ENCODE measurements at regions not wholly inside any gene's neighbourhood (a gene's known extent, or its start where the extent isn't known, plus 50 kb on each side); places are given as distances from the start of the nearest gene placed in this dataset.

DNA sequence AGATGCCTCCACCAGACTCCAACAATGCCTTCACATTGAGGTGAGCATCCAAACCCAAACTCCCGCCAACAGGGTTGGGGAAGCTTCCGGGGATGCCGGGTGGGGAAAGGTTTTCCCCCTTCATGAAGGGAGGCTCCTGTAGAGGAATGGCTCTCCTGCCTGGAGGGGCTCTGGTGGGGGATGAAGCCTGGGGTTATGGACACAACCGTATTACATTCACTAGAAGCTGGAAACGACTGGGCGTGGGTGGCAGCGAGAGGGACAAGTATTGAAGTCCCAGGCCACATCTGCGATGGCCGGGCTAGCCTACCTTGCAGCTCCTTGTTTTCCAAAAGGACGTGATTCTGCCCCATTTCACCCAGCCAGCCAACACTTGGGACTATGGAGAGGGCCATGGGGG lies 321.1 kb downstream of the C16orf95 start:
- intact Hi-C loops (cut with micrococcal nuclease; ENCODE audit: unreplicated experiment): no loop called here
- peaks cover 56% of the 10 kb centered on the region for H3K27me3 ChIP-seq (replicated peaks; ENCODE audit: insufficient read depth, low read depth, low read length, poor library complexity)
- no TSS peak for BruUV-seq (replicated peaks)
- ChIA-PET CTCF (no interaction called here), POLR2A (ENCODE audit: low non-redundant PET) (no interaction called here)
- no peak overlapping the region for H3K27ac ChIP-seq (ENCODE audit: low read depth, low read length, poor library complexity, severe bottlenecking)
- H3K9me3 ChIP-seq (ENCODE audit: low read depth, low read length, poor library complexity, severe bottlenecking): no peaks in the 10 kb centered on the region
- no peak for DNase-seq (ENCODE audit: low spot score)
- no peaks in the 10 kb centered on the region for H3K4me1 ChIP-seq (ENCODE audit: insufficient read depth, low read length, poor library complexity, severe bottlenecking)
- no peaks in the 10 kb centered on the region for H3K36me3 ChIP-seq (ENCODE audit: insufficient read depth, low read length, poor library complexity, severe bottlenecking)
- H3K4me3 ChIP-seq (ENCODE audit: low read depth, low read length, poor library complexity, severe bottlenecking): no peak overlapping the region
- TF ChIP-seq, protein P1, sequence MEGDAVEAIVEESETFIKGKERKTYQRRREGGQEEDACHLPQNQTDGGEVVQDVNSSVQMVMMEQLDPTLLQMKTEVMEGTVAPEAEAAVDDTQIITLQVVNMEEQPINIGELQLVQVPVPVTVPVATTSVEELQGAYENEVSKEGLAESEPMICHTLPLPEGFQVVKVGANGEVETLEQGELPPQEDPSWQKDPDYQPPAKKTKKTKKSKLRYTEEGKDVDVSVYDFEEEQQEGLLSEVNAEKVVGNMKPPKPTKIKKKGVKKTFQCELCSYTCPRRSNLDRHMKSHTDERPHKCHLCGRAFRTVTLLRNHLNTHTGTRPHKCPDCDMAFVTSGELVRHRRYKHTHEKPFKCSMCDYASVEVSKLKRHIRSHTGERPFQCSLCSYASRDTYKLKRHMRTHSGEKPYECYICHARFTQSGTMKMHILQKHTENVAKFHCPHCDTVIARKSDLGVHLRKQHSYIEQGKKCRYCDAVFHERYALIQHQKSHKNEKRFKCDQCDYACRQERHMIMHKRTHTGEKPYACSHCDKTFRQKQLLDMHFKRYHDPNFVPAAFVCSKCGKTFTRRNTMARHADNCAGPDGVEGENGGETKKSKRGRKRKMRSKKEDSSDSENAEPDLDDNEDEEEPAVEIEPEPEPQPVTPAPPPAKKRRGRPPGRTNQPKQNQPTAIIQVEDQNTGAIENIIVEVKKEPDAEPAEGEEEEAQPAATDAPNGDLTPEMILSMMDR (conservative IDR thresholded peaks at IDR 0.05; ENCODE audit: low read depth, low read length): no peak
- no peak for TF ChIP-seq EZH2 (IDR thresholded peaks at IDR 0.05; ENCODE audit: borderline replicate concordance, low read depth, low read length, poor library complexity, severe bottlenecking)

DNA sequence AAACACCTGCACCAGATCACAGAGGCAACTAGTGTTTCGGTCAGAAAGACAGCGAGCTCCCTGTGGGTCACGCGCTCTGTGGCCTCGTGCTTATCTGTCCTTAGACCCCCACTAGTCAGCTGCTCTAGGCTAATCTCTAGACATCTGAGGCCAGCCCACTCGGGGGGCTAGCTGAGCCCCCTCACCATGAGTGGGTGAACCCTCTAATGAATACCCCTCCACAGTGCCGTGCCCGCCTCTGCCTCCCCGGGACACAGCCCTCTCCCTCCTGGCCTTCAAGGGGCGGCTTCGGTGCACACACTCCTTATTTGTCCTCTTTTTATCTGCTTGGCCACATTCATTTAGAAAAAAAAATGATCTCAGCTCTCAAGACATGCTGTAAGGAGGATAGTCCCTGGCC lies 320.1 kb downstream of the C16orf95 start:
- Histone ChIP-seq H3K4me3 (ENCODE audit: low read depth, low read length, poor library complexity, severe bottlenecking) (no peak overlapping the region), H3K9me3 (ENCODE audit: low read depth, low read length, poor library complexity, severe bottlenecking) (no peaks in the 10 kb centered on the region), H3K27ac (ENCODE audit: low read depth, low read length, poor library complexity, severe bottlenecking) (no peak overlapping the region), H3K4me1 (ENCODE audit: insufficient read depth, low read length, poor library complexity, severe bottlenecking) (no peaks in the 10 kb centered on the region), H3K27me3 (replicated peaks; ENCODE audit: insufficient read depth, low read depth, low read length, poor library complexity) (peaks cover 46% of the 10 kb centered on the region), H3K36me3 (ENCODE audit: insufficient read depth, low read length, poor library complexity, severe bottlenecking) (no peaks in the 10 kb centered on the region)
- TF ChIP-seq, protein P1 (conservative IDR thresholded peaks at IDR 0.05; ENCODE audit: low read depth, low read length): no peak
- TF ChIP-seq EZH2 (IDR thresholded peaks at IDR 0.05; ENCODE audit: borderline replicate concordance, low read depth, low read length, poor library complexity, severe bottlenecking): no peak
- no TSS peak for BruUV-seq (replicated peaks)
- ChIA-PET POLR2A (ENCODE audit: low non-redundant PET) (no interaction called here), CTCF (no interaction called here)
- no peak for DNase-seq (ENCODE audit: low spot score)
- intact Hi-C loops (cut with micrococcal nuclease; ENCODE audit: unreplicated experiment): no loop called here

DNA sequence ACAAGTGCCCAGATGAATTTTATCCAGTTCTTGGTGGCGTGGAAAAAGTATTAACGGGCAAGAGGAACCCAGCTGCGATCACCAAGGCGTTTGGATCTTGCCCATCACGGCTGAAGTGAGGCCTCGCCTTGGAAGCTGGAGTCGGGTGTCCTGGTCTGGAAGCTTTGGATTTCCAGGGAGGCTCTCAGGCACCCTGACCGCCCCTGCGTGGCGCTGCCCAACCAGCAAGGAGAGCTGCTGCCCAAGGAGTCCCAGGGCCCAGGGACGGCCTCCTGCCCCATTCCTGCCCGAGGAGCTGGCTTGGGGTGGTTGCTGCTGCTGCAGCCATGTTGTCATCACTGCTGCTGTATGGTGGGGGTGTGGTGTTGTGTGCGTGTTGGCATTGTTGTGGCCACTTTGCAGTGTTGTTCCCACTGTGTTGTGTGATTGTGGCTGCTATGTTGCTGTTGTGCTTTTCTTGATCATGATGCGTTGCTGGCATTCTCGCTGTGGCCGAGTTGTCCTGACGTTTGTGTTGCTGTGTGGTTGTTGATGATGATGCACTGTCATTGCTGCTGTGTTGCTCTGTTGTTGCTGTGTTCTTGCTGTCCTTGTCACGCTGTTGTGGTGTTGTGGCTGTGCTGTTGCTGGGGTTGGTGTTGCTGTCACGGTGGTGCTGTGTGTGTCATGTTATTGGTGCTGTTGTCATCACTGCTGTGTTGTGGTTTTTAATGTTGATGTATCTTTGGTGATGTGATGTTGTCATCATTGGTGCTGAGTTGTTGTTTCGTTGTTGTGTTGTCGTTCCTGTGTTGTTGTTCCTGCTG lies 318.8 kb downstream of the C16orf95 start:
- Histone ChIP-seq H3K36me3 (ENCODE audit: insufficient read depth, low read length, poor library complexity, severe bottlenecking) (no peaks in the 10 kb centered on the region), H3K27ac (ENCODE audit: low read depth, low read length, poor library complexity, severe bottlenecking) (no peak overlapping the region), H3K4me1 (ENCODE audit: insufficient read depth, low read length, poor library complexity, severe bottlenecking) (no peaks in the 10 kb centered on the region), H3K9me3 (ENCODE audit: low read depth, low read length, poor library complexity, severe bottlenecking) (no peaks in the 10 kb centered on the region), H3K4me3 (ENCODE audit: low read depth, low read length, poor library complexity, severe bottlenecking) (no peak overlapping the region), H3K27me3 (replicated peaks; ENCODE audit: insufficient read depth, low read depth, low read length, poor library complexity) (peaks cover 33% of the 10 kb centered on the region)
- ChIA-PET CTCF (no interaction called here), POLR2A (ENCODE audit: low non-redundant PET) (no interaction called here)
- BruUV-seq (replicated peaks): no TSS peak
- no peak for DNase-seq (ENCODE audit: low spot score)
- intact Hi-C loops (cut with micrococcal nuclease; ENCODE audit: unreplicated experiment): no loop called here
- TF ChIP-seq EZH2 (IDR thresholded peaks at IDR 0.05; ENCODE audit: borderline replicate concordance, low read depth, low read length, poor library complexity, severe bottlenecking): no peak
- TF ChIP-seq, protein P1 (conservative IDR thresholded peaks at IDR 0.05; ENCODE audit: low read depth, low read length): no peak
